Glutamatergic neuron (in vitro differentiated cells): ENCODE measurements at regions not wholly inside any gene's neighbourhood (a gene's known extent, or its start where the extent isn't known, plus 50 kb on each side); places are given as distances from the start of the nearest gene placed in this dataset.
"Not testable (repeated sequence)": the region's sequence is repeated elsewhere in the genome, so short reads cannot be mapped to it uniquely, and the experiment has no call there.

Experiments
- DNase-seq: peaks from one replicate; pipeline ENCODE4 v3.0.0; 2022
- H3K27ac Mint-ChIP-seq: one replicate; pipeline ENCODE4 v1.8.0; 2020; ENCODE audit warnings: mild to moderate bottlenecking, mixed read lengths, inconsistent platforms; ENCODE audit not compliant: unreplicated experiment
- H3K27me3 Mint-ChIP-seq: one replicate; pipeline ENCODE4 v1.8.0; 2020; ENCODE audit warnings: mild to moderate bottlenecking, moderate library complexity, mixed read lengths, inconsistent platforms; ENCODE audit not compliant: unreplicated experiment
- H3K36me3 Mint-ChIP-seq: one replicate; pipeline ENCODE4 v1.8.0; 2020; ENCODE audit warnings: mild to moderate bottlenecking, mixed read lengths, inconsistent platforms; ENCODE audit not compliant: unreplicated experiment
- H3K4me1 Mint-ChIP-seq: one replicate; pipeline ENCODE4 v1.8.0; 2020; ENCODE audit warnings: mild to moderate bottlenecking, low read depth, mixed read lengths, inconsistent platforms; ENCODE audit not compliant: unreplicated experiment
- H3K4me3 Mint-ChIP-seq: one replicate; pipeline ENCODE4 v1.8.0; 2020; ENCODE audit warnings: mild to moderate bottlenecking, mixed read lengths, inconsistent platforms; ENCODE audit not compliant: unreplicated experiment
- H3K9me3 Mint-ChIP-seq: one replicate; pipeline ENCODE4 v1.8.0; 2020; ENCODE audit warnings: mild to moderate bottlenecking, moderate library complexity, mixed read lengths, inconsistent platforms; ENCODE audit not compliant: unreplicated experiment
- CTCF ChIP-seq: fragments of 200-600 bp; sonication (generic); IDR thresholded peaks from one replicate; pipeline ENCODE4 v1.5.0; 2021; ENCODE audit not compliant: partially characterized antibody, unreplicated experiment

- H3K27ac Mint-ChIP-seq = no peak overlapping the region
- DNase-seq = no peak
- no peaks in the 10 kb centered on the region for H3K4me1 Mint-ChIP-seq
- TF ChIP-seq CTCF = no peak
- H3K27me3 Mint-ChIP-seq = no peaks in the 10 kb centered on the region
- H3K4me3 Mint-ChIP-seq = no peak overlapping the region
- H3K9me3 Mint-ChIP-seq = no peaks in the 10 kb centered on the region
- peaks cover 5% of the 10 kb centered on the region for H3K36me3 Mint-ChIP-seq
Measured at GRCh38 chr5:91311168-91311696, 71.9 kb downstream of the ARRDC3 start.

- not testable (repeated sequence) for H3K9me3 Mint-ChIP-seq, H3K36me3 Mint-ChIP-seq, H3K4me3 Mint-ChIP-seq, H3K4me1 Mint-ChIP-seq, H3K27me3 Mint-ChIP-seq, DNase-seq, H3K27ac Mint-ChIP-seq
Measured at GRCh38 chr5:91308157-91308556, 75.0 kb downstream of the ARRDC3 start.

GRCh38 chr5:91307048-91307447 is 76.1 kb downstream of the ARRDC3 start:
- Mint-ChIP-seq H3K4me1 (no peaks in the 10 kb centered on the region), H3K27me3 (no peaks in the 10 kb centered on the region), H3K4me3 (no peak overlapping the region), H3K27ac (no peak overlapping the region), H3K9me3 (no peaks in the 10 kb centered on the region), H3K36me3 (peaks cover 5% of the 10 kb centered on the region)
- no peak for DNase-seq
- TF ChIP-seq CTCF = no peak

- Mint-ChIP-seq H3K36me3 (peaks cover 5% of the 10 kb centered on the region), H3K4me1 (no peaks in the 10 kb centered on the region), H3K27me3 (no peaks in the 10 kb centered on the region), H3K4me3 (no peak overlapping the region), H3K27ac (no peak overlapping the region), H3K9me3 (no peaks in the 10 kb centered on the region)
- TF ChIP-seq CTCF = no peak
- no peak for DNase-seq
Measured at GRCh38 chr5:91306497-91306896, 76.6 kb downstream of the ARRDC3 start.

GRCh38 chr5:91305640-91306039 is 77.5 kb downstream of the ARRDC3 start:
- Mint-ChIP-seq H3K36me3 (peaks cover under 1% of the 10 kb centered on the region), H3K27ac (no peak overlapping the region), H3K27me3 (no peaks in the 10 kb centered on the region), H3K9me3 (no peaks in the 10 kb centered on the region), H3K4me3 (no peak overlapping the region), H3K4me1 (no peaks in the 10 kb centered on the region)
- no peak for DNase-seq
- no peak for TF ChIP-seq CTCF

GRCh38 chr5:91304015-91304414 is 79.1 kb downstream of the ARRDC3 start:
- H3K9me3 Mint-ChIP-seq, H3K27me3 Mint-ChIP-seq, H3K4me1 Mint-ChIP-seq, H3K36me3 Mint-ChIP-seq, H3K4me3 Mint-ChIP-seq, DNase-seq, H3K27ac Mint-ChIP-seq: not testable (repeated sequence)
